Stimulated activated CD4-positive, alpha-beta T cell treated with anti-CD3 and anti-CD28 coated beads, Interleukin-2, amount 100 ng/mL, for 48 hours (primary cell): ENCODE measurements at regions not wholly inside any gene's neighbourhood (a gene's known extent, or its start where the extent isn't known, plus 50 kb on each side); places are given as distances from the start of the nearest gene placed in this dataset.

ENCODE experiments used
- DNase-seq, 2 donors: peaks; one replicate each; pipeline ENCODE4 v3.0.0-alpha.2; 2020

DNA sequence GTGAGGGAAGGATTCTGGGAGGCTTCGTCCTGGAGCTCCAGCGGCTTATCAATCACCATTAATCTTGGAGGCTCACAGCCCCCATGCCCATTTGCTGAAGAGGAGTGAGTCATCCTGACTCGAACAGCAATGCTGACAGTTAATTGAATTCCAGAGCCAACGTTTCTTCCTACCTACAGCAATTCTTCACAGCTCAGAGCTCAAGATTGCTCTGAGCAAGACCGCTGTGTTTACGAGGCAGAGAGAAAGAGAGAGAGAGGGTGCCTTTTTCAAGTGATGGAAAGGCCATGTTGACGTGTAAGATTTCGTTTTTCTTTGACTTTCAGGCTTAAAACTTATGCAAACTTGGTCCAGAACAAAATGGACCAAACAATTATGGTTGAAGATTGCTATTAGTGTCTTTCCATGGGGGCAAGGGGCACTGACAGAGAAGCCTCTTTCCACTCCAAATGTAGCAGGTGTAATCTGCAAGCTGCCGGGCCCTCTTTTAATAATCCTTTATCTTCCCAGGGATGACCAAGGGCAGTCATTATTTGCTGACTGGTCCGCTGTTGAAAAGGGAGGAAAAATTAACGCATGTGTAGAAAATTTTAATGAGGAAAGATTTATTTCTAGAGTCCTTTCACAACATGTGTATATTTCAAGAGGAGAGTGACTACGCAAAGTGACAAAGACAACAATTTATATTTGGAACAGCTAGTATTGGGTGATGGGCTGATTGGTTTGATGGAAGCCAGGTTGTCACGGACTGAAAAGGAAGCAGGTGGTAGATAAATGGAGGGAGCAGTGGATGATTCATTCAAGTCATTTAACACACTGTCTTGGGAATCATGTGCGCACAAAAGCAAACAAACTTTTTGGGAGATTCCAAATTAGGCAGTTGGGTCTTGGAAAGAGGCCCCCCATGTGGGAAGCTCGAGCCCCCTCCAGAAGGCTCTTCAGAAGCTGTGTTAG lies 136.1 kb upstream of the IRF2BP2 start:
- DNase-seq, result no peak

DNA sequence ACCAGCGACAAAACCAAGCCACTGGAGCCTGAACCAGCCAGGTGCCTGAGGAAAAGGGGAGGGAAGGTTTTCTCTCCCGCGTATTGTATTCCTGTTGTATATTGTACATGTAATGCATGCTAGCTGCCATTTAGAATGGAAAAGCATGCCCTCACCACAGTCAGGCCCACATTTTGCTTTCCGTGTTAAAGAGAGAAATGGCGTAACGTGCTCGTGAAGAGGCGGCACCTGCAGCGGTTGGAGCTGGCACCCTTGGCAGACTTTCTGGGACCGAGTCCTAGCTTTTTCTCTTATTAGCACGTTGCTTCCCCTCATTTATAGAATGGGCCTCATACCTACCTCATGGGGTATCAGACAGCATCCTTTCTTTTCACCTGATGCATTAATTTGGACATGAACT lies 135.3 kb upstream of the IRF2BP2 start:
- DNase-seq, result no peak

DNA sequence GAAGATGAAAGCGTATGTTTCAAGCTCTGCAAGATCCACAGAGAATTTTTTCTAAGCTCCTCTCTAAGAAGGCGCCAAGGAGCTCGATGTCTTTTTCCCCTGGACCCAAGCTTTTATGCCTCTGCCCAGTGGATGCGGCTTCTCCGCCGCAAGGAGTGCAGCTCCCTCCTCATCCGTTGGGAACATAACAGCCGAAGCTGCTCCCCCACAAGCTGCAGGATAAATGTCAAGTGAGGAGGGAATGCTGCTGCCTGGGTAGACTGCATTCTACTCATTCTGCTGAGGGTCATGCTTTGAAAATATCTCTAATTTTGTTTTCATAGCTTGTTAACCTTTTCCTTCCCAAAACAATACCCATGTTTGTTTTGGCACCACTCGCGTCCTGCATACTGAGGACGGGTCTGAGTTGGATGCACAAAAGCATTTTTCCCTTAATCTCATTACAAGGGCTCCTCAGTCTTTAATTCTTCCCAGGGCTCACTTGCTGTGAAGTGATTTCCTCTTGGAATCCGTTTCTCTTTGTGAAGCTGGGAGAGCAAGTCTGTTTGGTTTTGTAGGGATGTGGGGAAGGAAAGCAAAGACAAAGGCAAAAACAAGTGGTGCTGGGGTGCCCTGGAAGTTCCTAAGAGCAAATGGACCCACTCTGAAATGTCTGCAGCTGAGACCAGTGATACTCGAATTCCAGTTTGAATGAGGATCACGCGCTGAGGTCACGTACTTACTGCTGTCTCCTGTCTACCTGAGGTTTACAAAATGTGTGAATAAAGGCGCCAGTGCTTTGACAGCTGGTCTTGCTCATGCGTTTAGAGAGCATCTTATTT lies 134.0 kb upstream of the IRF2BP2 start:
- DNase-seq, result no peak

DNA sequence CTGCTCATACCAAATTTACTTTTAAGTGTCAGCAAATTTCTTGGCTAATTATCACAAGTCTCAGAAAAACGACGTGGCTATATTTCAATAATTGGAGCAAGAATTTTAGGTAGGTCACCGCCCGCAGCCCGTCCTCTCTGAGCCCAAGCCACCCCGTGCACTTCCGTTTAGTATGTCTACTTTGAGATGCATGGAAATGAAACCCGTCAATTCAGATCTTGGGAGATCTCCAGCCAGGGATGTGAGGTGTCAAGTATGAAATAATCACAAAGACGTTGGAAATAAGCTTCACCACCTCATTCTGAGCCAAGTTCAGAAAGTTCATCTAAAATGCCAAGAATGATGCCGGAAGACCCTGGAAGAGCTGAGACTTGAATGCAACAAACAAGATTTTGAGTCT lies 132.6 kb upstream of the IRF2BP2 start:
- no peak for DNase-seq

DNA sequence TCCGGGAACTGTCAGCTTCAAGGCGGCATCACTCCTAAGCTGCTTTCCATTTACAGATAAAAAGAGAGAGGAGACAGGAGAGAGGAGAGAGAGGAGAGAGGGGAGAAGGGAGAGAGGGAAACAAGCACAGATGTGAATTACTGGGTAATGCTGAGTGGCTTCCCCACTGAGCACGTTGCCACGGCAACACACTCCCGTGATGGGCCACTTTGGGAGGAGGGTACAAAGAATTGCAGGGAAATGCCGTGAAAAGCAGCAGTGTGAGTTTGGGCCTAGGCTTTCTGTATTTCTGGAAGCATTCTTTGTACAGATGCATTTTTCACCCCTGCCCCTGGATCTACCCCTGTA lies 128.0 kb upstream of the IRF2BP2 start:
- DNase-seq, result no peak

DNA sequence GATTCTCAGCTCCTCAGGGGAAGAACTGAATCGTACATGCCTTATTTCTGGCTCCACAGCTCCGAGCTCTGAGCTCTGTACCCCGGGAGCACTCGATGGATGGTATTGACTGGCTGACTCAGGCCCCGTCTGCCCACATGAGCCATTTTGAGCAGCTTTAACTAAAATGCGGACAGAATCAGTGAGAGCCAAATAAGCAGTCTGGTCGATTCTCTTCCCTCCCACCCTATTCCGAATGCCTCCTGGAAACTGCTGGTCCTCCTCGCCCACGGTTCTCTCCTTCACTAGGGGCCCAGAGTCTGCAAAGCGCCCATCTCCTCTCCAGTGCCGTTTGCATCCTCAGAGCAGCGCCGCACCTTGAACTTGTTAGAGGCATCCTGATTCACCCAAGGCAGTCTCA lies 125.9 kb upstream of the IRF2BP2 start:
- DNase-seq, result no peak

DNA sequence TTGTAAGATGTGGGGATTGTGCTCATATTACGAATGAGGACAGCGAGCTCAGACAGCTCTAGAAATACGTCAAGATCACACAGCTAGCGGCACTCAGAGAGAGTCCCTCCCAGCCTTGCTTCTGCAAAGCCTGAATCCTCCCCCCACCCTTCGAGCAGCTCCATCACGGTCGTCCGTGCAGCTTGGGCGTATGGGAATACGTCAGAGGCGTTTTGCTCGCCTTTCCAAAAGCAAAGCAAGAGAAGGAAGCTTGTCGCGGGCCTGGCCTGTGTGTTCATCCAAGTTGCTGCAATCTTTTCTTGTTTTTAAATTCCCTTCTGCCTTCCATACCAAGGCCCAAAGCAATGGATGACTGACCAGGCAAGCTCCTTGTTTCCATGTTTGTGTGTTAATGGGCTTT lies 125.5 kb upstream of the IRF2BP2 start:
- DNase-seq, result no peak

DNA sequence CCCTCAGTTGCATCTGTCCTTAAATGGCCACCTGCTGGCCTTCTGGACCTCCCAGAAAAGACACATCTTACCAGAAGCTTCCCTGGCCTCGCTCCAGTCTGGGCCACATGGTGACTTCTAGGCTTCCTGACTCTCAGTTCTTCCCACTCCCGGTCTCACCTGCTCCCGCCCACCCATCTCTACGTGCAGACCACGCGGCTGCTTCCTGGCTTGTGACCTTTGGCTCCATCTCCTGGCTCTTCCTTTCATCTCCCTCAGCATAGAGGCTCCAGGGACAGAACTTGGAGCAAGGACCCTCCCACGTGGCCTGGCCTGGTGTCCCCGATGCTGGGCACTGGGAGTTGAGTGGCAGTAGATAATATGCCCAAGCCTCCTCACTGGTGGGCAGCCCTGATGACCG lies 124.9 kb upstream of the IRF2BP2 start:
- DNase-seq, result no peak

DNA sequence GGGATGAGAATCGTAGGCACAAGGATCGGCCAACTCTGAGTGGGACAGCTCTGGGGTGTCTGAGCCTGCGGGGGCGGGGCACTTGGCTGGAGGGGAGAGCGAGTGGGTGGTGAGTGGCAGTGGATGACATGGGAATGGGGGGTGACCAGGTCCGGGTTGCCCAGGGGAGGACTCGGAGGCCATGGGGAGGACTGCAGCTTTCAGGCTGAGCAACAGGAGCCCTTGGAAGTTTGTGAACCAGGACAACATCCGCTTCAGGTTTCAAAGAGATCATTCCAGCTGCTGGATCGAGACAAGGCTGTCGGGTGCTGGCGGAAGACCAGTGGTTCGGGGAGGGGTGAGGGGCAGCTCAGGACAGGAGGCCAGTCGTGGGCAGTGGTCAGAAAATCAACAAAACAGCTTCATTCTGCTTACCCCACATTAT lies 124.4 kb upstream of the IRF2BP2 start:
- DNase-seq, result no peak

DNA sequence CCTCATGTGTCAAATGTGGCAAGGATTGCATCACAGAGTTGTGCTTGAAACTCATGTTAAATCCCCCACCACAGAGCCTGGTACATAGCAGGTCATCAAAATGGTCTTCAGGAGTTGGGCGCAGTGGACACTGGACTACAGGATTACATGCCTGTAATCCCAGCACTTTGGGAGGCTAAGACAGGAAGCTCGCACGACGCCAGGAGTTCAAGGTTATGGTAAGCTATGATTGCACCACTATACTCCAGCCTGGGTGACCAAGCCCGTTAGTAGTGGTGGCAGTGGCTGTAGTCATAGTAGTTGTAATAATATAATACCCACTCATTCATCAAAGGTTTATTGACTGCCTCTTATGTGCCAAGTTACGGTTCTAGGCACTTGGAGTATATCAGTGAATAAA lies 123.4 kb upstream of the IRF2BP2 start:
- no peak for DNase-seq

DNA sequence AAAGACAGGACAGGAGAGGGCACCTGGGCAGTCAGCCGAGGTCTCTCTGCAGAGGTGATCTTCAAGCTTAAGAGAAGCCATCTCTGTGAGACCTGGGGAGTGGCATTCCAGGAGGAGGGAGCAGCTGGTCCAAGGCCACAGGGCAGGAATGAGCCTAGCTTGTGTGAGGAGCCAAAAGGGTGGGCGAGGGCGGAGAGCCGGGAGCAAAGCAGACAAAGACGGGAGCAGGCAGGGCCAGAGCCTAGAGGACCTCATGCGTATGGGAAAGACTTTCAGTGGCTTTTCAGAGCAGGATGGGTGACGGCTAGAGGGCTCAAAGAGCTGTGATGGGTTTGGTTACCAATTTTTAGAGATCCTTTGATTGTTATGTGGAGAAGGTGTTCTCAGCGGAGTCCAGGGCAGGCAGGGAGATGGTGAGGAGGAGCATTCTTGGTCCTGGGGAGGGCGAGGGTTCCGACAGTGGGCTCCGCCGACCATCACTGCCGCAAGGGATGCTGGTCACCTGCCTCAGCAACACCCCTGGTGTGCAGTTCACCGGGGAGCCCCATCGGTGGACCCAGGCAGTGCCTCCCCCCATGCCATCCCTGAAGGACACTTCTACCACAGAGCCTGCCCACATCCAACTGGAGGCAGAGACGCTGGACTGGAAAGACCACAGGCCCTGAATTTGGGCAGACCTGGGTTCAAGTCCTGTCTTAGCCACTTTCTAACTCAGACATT lies 122.9 kb upstream of the IRF2BP2 start:
- no peak for DNase-seq

DNA sequence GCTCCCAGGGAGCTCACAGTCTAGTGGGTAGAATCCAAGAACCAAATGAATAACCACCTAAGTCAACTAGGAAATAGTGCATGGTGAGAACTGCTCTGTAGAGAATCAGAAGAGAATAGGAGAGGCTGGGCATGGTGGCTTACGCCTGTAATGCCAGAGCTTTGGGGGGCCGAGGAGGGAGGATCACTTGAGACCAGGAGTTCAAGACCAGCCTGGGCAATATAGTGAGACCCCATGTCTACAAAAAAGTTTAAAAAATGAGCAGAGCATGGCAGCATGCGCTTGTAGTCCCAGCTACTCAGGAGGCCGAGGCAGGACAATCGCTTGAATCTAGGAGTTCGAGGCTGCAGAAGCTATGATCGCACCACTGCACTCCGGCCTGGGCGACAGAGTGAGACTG lies 122.3 kb upstream of the IRF2BP2 start:
- no peak for DNase-seq

DNA sequence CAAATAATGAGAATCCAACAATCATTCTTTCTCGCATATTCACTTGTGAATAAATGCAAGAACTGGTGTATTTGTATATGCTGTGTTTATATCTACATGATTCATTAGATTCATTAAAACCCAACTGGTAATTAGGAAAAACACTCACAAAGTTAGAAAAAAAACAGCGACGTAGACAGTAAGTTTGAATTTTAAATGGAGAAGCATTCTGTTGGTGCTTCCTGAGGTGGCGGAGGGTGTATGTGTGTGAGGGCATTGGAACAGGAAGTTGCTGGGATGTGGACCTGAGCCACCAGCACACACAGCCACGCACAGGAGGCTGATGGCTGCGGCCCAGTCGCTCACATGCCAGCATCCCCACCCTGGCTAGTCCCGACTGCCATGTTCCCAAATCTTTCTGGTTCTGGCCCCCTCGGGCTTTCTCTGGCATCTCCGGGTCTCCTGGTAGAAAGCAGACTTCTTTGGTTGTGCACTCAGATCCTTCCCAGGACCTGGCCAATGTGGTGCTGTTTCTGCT lies 121.6 kb upstream of the IRF2BP2 start:
- peak in 1 of 2 donors; percentile 23 for DNase-seq

DNA sequence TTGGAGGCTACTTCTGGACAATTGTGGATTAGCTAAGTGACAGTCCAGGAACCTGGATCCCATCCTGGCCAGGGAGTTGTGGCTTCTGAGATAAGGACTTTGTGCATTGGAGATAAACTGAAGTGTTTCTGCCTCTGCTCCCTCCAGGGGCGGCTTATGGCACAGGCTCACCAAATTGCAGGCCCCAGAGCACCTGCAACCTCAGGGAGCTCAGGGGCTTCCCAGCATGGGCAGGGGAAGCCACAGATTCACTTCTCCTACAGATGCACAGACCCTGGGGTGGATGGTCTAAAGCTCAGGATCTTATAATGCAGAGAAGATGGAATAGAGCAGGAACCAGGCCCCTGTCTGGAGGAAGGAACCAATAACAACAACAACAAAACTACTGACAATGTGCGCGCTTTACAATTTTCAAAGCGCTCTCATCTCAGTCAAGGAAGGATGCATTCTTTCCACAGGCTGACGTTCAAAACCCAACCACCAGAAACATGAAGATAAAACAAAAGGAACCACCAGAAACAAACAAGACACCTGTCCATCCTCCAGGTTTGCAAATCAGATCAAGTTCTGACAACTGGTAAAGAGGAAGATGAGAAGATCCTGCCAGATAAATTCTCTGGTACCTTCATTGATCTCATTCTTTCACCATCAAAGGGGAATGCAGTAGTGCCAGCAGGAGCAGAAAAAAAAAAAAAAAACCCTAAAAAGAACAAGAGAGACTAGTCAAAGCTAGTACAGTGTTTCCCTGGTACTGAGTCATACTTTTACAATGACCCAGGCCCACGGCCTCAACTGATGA lies 121.0 kb upstream of the IRF2BP2 start:
- DNase-seq, result peak; percentile 26 to 33

DNA sequence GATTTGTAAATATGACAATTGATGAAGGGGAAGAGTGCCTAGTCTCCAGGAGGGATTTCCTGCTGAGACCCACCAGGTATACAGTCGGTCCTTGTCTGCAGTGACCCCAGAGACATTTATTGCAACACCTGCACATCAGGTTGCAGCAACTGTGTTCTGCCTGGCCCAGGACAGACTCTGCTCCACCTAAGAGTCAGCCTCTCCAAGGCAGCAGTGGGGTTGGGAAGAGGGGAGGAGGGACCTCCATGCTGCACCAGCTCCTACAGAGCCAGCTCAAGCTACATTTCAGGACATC lies 120.4 kb upstream of the IRF2BP2 start:
- DNase-seq, result no peak

DNA sequence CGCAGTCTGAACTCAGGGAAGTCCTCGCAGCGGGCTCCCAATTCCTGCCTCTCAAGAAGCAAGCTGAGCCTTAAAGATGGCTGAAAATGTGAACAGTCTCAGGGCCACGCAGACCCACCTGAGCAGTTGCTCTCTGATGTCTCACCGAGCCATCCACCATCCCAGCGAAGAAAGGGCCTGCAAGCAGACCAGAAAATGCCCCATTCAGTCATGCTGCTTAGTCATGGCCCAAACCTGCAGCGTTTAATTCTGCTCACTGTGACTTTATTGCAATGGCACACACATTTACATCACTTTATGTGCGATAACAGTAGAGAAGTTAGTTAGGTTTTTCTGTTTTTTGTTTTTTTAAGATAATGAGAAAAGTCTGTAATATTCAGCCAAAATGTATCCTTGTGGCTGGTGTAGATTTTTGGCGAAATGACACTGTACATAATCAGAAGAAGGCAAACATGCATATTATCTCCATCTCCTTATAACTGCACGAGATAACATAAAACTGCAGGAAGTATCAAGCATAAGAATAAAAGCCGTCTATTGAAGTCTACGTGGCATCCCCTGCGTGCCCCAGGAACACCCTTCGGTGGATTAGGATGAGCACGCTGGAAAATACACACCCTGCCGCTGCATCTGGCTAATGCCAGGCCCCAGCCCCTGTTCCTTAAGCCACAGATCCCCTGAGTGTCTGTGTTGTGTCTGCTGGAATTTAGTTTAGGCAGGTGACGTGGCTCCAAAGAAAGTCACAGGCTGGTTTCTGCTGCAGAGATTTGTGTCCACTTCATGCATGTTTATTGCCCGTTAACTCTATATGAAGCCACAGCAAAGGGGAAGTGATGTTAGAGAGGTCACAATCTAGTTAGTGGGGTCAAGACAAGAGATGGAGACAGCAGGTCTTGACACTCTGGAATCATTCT lies 119.8 kb upstream of the IRF2BP2 start:
- no peak for DNase-seq

DNA sequence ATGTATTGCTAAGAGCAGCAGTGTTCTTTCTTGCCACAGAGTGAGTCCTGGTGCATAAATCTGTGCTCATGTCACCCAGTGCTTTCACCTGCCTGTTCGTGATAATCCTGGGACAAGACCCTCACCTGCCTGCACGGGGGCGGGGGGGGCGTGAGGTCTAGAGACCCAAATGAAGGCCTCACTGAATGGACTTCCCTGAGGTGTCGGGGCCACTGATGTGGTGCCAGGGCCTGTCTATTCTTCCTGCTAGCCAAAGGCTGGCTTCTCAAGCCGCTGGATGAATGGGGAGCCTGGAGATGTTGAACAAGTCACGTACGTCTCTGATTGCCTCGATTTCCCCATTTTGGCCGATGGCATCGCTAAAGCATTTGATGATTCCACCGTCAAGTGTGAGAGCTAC lies 118.8 kb upstream of the IRF2BP2 start:
- no peak for DNase-seq

DNA sequence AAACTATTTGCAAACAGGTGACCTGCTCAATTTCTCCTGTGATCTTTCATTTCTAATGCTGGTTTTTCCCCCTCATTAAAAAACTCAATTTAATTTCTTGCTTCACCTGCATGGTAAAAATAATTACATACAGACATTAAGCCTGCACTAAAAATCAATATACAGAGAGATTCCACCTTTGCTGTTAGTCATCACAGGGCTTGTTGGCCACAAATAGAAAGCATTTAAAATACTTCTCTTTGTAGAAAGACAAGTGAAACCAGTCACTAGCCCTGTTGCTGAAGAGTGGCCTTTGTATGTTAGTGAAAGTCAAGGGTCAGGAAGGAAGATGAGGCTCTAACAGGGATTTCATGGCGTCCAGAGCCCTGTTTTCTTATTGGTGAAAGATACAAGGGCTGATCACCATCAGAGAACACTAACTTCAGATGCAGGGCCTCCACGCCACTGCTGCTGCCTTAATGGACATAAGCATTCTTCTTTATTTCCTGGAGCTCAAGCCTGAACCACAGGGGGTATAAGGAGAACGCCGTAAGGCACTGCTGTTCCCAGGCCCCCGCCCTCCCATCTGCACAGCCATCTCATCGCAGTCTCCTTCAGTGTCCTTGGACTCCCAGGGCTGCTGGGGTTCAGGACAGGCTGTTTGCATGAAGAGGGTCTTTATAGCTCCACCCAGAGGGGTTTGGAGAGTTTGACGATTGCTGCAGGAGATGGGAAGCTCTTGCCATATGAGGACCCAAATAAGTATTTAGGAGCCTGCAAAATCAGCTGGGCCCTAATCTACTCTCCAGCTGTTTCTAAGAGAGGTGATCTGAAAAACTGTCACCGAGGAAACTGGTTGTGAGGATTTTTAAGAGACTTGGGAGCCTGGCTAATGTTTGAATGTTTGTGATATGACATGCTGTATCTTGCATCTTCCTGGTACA lies 117.3 kb upstream of the IRF2BP2 start:
- DNase-seq, result no peak

DNA sequence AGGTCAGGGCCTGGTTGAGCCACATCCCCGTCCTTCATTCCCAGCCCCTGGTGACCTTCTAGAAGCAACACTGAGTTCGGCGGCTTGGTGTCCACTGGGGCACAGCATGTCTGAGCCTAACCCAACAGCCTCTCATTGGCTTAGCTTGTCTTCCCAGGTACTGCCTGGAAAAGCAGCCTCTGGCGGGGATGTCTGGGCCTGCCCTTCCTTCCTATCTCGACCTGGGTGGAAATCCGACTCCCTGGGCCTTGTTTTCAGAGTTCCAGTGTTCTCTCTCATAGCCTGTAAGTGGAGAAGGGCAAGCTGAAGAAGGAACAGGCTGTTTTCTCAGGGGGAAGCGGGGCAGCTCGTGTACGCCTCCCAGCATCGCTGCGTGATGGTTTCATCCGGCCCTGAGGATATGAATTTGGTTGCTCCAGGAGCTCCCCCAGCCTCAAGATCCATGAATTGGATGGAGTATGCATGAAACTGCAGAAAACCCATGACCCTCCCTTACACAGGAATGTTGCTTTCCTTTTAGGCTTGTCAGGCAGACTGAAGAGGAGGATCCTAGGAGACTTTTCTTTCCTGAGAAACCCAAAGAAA lies 116.5 kb upstream of the IRF2BP2 start:
- DNase-seq, result no peak
